ENCODE measurements at regions not wholly inside any gene's neighbourhood (a gene's known extent, or its start where the extent isn't known, plus 50 kb on each side); places are given as distances from the start of the nearest gene placed in this dataset.

GRCh38 chr13:109884462-109884861 lies 98.1 kb upstream of the IRS2 start:
- no peak overlapping the region for H3K4me3 Mint-ChIP-seq
- H3K4me1 Mint-ChIP-seq = no peaks in the 10 kb centered on the region
- DNase-seq (ENCODE audit: low spot score in 2 of 2, unreplicated experiment in 2 of 2) = no peak
- H3K27me3 Mint-ChIP-seq (ENCODE audit: low read depth) = peaks cover 5% of the 10 kb centered on the region
- peaks cover 10% of the 10 kb centered on the region for H3K9me3 Mint-ChIP-seq
- TF ChIP-seq, protein P1, sequence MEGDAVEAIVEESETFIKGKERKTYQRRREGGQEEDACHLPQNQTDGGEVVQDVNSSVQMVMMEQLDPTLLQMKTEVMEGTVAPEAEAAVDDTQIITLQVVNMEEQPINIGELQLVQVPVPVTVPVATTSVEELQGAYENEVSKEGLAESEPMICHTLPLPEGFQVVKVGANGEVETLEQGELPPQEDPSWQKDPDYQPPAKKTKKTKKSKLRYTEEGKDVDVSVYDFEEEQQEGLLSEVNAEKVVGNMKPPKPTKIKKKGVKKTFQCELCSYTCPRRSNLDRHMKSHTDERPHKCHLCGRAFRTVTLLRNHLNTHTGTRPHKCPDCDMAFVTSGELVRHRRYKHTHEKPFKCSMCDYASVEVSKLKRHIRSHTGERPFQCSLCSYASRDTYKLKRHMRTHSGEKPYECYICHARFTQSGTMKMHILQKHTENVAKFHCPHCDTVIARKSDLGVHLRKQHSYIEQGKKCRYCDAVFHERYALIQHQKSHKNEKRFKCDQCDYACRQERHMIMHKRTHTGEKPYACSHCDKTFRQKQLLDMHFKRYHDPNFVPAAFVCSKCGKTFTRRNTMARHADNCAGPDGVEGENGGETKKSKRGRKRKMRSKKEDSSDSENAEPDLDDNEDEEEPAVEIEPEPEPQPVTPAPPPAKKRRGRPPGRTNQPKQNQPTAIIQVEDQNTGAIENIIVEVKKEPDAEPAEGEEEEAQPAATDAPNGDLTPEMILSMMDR (IDR thresholded peaks at IDR 0.05; ENCODE audit: unreplicated experiment) = no peak
- H3K27ac Mint-ChIP-seq = no peak overlapping the region
- peaks cover 3% of the 10 kb centered on the region for H3K36me3 Mint-ChIP-seq

- no peak for DNase-seq (ENCODE audit: low spot score in 2 of 2, unreplicated experiment in 2 of 2)
- TF ChIP-seq, protein P1 (IDR thresholded peaks at IDR 0.05; ENCODE audit: unreplicated experiment) = no peak
- H3K9me3 Mint-ChIP-seq = peaks cover 4% of the 10 kb centered on the region
- no peak overlapping the region for H3K4me3 Mint-ChIP-seq
- H3K36me3 Mint-ChIP-seq = peaks cover 3% of the 10 kb centered on the region
- H3K4me1 Mint-ChIP-seq = no peaks in the 10 kb centered on the region
- H3K27me3 Mint-ChIP-seq (ENCODE audit: low read depth) = peaks cover 5% of the 10 kb centered on the region
- H3K27ac Mint-ChIP-seq = no peak overlapping the region
Measured at GRCh38 chr13:109883181-109884180, 97.1 kb upstream of the IRS2 start.

- no peak overlapping the region for H3K27ac Mint-ChIP-seq
Measured at GRCh38 chr13:109881961-109882558, 95.7 kb upstream of the IRS2 start.

GRCh38 chr13:109881347-109881725 lies 95.0 kb upstream of the IRS2 start:
- no peak overlapping the region for H3K27ac Mint-ChIP-seq
- TF ChIP-seq, protein P1 (IDR thresholded peaks at IDR 0.05; ENCODE audit: unreplicated experiment) = no peak
- no peaks in the 10 kb centered on the region for H3K36me3 Mint-ChIP-seq
- no peak for DNase-seq (ENCODE audit: low spot score in 2 of 2, unreplicated experiment in 2 of 2)
- H3K9me3 Mint-ChIP-seq = no peaks in the 10 kb centered on the region
- peaks cover 5% of the 10 kb centered on the region for H3K27me3 Mint-ChIP-seq (ENCODE audit: low read depth)
- no peak overlapping the region for H3K4me3 Mint-ChIP-seq
- H3K4me1 Mint-ChIP-seq = no peaks in the 10 kb centered on the region

More at GRCh38 chr13:109881961-109882558, 95.7 kb upstream of the IRS2 start:
- no peaks in the 10 kb centered on the region for H3K9me3 Mint-ChIP-seq
- DNase-seq (ENCODE audit: low spot score in 2 of 2, unreplicated experiment in 2 of 2) = no peak
- H3K4me3 Mint-ChIP-seq = no peak overlapping the region
- H3K36me3 Mint-ChIP-seq = no peaks in the 10 kb centered on the region
- peaks cover 5% of the 10 kb centered on the region for H3K27me3 Mint-ChIP-seq (ENCODE audit: low read depth)
- TF ChIP-seq, protein P1 (IDR thresholded peaks at IDR 0.05; ENCODE audit: unreplicated experiment) = no peak
- no peaks in the 10 kb centered on the region for H3K4me1 Mint-ChIP-seq

DNA sequence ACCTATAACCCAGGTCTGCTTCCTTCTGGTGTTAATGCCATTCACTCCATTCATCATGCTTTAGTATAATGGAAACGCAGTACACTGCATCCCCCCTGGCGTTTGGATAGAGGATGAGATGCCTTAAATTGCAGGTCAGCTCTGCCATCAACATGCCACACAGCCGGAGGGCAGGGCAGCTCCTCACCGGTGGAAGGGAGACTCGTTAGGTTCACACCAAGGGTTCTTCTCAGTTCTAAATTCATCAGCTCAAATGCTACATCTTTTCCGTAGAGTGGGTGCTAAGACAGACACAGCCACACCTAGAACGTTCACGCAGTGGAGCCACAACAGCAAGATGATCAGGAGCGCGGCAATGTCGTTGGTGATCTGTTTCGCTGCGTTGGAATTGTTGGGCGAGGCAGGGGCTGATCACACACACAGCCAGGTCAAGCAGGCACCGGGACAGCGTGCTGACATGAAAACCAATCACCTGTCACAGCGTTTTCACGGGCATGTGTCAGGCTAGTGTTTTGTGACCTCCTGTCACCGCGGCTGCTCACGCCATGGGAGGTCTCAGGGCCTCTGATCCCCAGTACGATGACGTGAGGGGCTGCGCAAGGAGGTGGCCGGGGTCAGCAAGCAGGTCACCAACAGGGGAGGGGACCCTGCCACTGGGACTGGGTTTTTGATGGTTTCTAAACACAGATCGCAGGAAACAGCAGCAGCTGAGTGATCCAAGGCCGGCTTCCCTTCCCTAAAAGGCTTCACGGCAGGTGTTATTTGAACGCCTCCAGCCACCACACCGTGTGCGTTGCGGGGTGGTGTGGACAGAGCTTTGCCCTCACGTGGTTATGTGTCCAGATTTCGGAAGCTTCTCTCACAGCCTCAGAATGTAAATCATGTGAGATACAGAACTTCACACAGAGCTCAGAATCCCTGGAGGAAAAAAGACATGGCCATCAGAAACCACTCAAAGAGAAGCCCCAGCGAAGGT lies 94.3 kb upstream of the IRS2 start:
- TF ChIP-seq, protein P1 (IDR thresholded peaks at IDR 0.05; ENCODE audit: unreplicated experiment) = no peak
- no peak overlapping the region for H3K27ac Mint-ChIP-seq
- no peaks in the 10 kb centered on the region for H3K9me3 Mint-ChIP-seq
- H3K4me1 Mint-ChIP-seq = no peaks in the 10 kb centered on the region
- H3K27me3 Mint-ChIP-seq (ENCODE audit: low read depth) = peaks cover 3% of the 10 kb centered on the region
- no peak for DNase-seq (ENCODE audit: low spot score in 2 of 2, unreplicated experiment in 2 of 2)
- no peaks in the 10 kb centered on the region for H3K36me3 Mint-ChIP-seq
- no peak overlapping the region for H3K4me3 Mint-ChIP-seq
